Astrocyte of the cerebellum (primary cell): ENCODE measurements at regions not wholly inside any gene's neighbourhood (a gene's known extent, or its start where the extent isn't known, plus 50 kb on each side); places are given as distances from the start of the nearest gene placed in this dataset.

Source experiments
- DNase-seq: peaks from one replicate; pipeline ENCODE4 v3.0.0-alpha.2; 2011; ENCODE audit warnings: low read depth
- H3K4me3 ChIP-seq: 2 replicates; pipeline ENCODE4 v1.5.1; 2011; ENCODE audit warnings: mild to moderate bottlenecking, low read depth, low read length, moderate library complexity
- CTCF ChIP-seq: IDR thresholded peaks from 2 replicates; pipeline ENCODE4 v1.5.1; 2012; ENCODE audit warnings: low read length, low read depth, moderate library complexity, mild to moderate bottlenecking; ENCODE audit errors: missing control alignments
- in situ Hi-C: cut with HindIII; loops from 2 replicates; pipeline ENCODE4 v1.10.0; 2017; ENCODE audit warnings: low sequenced_read_pairs

- DNase-seq: no peak
- TF ChIP-seq CTCF: no peak
- H3K4me3 ChIP-seq: no peak overlapping the region
- in situ Hi-C loops: no loop called here
These were observed 298.9 kb upstream of the TRIB2 start for GRCh38 chr2:12417786-12418185.

- TF ChIP-seq CTCF: no peak
- DNase-seq: no peak
- in situ Hi-C loops: no loop called here
- no peak overlapping the region for H3K4me3 ChIP-seq
These were observed 296.9 kb upstream of the TRIB2 start for GRCh38 chr2:12419803-12420202.

- in situ Hi-C loops: no loop called here
- DNase-seq: no peak
- no peak overlapping the region for H3K4me3 ChIP-seq
- no peak for TF ChIP-seq CTCF
These were observed 295.7 kb upstream of the TRIB2 start for GRCh38 chr2:12421046-12421445.

- no peak for TF ChIP-seq CTCF
- no peak for DNase-seq
- in situ Hi-C loops: no loop called here
- H3K4me3 ChIP-seq: no peak overlapping the region
These were observed 292.5 kb upstream of the TRIB2 start for GRCh38 chr2:12424219-12424618.

GRCh38 chr2:12424809-12425208 is 291.9 kb upstream of the TRIB2 start:
- H3K4me3 ChIP-seq: no peak overlapping the region
- in situ Hi-C loops: no loop called here
- DNase-seq: peak; percentile 27
- no peak for TF ChIP-seq CTCF

GRCh38 chr2:12428324-12428723 is 288.4 kb upstream of the TRIB2 start:
- TF ChIP-seq CTCF: no peak
- in situ Hi-C loops: no loop called here
- H3K4me3 ChIP-seq: no peak overlapping the region
- DNase-seq: no peak

- in situ Hi-C loops: no loop called here
- H3K4me3 ChIP-seq: no peak overlapping the region
- TF ChIP-seq CTCF: no peak
- DNase-seq: no peak
These were observed 287.9 kb upstream of the TRIB2 start for GRCh38 chr2:12428786-12429185.
